KG1 (cell line): ENCODE measurements at regions not wholly inside any gene's neighbourhood (a gene's known extent, or its start where the extent isn't known, plus 50 kb on each side); places are given as distances from the start of the nearest gene placed in this dataset.
"Not testable (repeated sequence)": the region's sequence is repeated elsewhere in the genome, so short reads cannot be mapped to it uniquely, and the experiment has no call there.

Source experiments
- DNase-seq: peaks from one replicate; lab custom pipeline; 2025; lab: John Stamatoyannopoulos, UW

DNA sequence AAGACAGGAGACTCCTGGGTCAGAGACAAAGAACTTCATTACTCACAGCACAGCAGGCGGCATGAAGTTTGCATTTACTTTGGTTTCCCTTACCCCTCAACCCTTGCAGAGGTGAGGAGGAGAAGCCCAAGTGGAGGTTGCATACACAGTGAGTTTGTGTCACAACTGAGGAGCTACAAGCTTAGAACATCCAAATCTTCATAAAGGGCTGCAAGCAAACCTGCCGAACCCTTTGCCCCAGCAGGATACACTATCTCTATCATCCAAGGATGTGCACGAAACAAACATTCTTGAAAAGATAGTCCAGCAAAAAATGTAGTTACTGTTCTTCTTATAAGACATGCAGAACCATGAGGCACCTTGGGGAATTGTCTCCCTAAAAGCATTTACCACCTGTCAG is 493.5 kb downstream of the SETD4 start:
- DNase-seq, result no peak

DNA sequence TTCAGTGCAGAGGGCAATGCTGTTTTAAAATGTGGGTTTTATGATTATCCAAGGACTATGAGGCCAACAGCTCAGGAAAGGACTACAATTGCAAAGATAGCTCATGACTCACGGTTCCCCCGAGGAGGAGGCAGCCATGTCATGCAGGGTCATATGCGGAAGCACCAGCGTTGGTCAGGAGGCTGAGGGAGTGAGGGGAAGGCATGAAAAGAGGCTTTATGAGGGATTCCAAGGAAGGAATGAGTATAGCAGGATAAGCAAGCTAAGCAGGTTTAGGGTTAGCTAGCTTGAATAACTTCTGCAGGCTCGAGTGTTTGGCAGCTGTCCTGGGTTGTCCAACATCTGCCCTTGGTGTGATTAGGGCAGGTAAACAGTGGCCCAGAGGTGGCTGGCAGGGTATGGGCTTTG is 495.1 kb downstream of the SETD4 start:
- DNase-seq, result no peak

GRCh38 chr21:35563885-35564451 is 496.4 kb downstream of the SETD4 start:
- no peak for DNase-seq

GRCh38 chr21:35562876-35563275 is 497.4 kb downstream of the SETD4 start:
- no peak for DNase-seq

GRCh38 chr21:35561116-35561515 is 499.2 kb downstream of the SETD4 start:
- no peak for DNase-seq

- DNase-seq, result no peak
Observed at GRCh38 chr21:35559829-35560225, 500.5 kb downstream of the SETD4 start.

GRCh38 chr21:35559128-35559828 is 501.0 kb downstream of the SETD4 start:
- DNase-seq, result no peak

- DNase-seq, result no peak
Observed at GRCh38 chr21:35556536-35556935, 503.8 kb downstream of the SETD4 start.

- DNase-seq, result not testable (repeated sequence)
Observed at GRCh38 chr21:35552483-35552882, 503.4 kb upstream of the RUNX1 start.

- no peak for DNase-seq
Observed at GRCh38 chr21:35548904-35549615, 500.0 kb upstream of the RUNX1 start.

- DNase-seq, result no peak
Observed at GRCh38 chr21:35547946-35548774, 499.1 kb upstream of the RUNX1 start.

DNA sequence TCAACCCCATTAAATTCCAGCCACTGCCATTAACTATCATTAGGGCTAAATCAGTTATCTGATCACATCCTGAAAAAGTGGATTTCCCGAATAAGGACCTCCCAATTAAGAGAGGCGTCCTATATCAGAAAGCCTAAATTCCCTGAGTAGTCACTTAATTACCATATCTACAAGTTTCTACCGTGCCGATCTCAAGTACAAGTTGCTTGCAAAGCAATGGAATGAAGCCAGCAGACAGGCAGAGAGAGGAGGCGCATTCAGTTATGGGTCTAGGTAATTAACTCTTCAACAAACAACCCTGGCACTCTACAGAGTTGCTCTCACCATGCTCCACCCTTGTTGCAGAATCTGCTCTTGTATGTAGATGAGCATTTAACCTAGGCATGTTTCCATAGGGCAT is 494.6 kb upstream of the RUNX1 start:
- no peak for DNase-seq

DNA sequence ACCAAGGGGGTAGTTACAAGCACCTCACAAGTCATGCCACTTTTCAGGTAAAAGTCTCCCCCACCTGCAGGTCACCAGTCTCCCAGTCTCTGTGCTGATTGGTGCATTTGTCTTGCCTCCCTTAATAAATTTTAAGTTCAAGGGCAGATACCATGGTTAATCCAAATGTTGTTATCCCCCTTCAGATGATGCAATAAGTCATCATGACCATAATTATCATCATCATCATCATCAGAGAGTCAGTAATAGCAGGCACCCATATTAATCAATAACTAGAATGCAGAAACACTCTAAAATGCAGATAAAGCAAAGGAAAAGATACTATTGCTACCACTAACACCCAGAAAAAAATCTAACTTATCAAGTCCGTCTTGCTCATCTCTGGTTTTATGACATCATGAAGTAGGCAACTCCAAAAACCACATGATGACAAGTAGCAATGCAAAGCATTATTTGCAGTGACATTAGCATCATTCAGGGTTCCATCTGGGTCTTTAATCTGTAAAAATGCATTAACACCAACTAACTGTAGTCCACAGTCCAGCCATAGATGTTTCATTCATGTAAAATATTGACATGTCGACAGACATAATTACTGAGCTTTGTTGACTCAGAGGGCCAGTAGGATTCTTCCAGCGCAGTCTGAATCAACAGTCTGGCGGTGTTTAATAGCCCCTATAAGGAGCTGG is 492.0 kb upstream of the RUNX1 start:
- no peak for DNase-seq

- DNase-seq, result no peak
Observed at GRCh38 chr21:35538386-35538785, 489.3 kb upstream of the RUNX1 start.

DNA sequence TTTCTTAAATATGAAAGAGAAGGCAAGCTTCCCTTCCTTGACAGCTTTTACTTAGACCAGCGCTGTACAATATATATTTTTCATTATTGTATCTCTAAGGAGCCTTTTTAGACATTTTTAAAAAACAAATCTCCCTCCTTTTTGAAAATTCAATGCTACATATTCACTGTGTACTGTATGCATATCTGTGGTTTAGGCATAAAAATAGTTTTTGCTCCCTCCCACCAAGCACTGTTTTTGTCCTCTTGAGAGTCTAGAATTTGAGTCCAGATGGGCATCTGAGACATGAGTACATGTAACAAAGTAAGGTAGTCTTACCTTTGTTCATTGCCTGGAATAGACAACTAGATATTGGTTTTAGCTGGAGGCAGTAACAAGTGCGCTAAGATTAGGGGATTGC is 488.5 kb upstream of the RUNX1 start:
- no peak for DNase-seq

DNA sequence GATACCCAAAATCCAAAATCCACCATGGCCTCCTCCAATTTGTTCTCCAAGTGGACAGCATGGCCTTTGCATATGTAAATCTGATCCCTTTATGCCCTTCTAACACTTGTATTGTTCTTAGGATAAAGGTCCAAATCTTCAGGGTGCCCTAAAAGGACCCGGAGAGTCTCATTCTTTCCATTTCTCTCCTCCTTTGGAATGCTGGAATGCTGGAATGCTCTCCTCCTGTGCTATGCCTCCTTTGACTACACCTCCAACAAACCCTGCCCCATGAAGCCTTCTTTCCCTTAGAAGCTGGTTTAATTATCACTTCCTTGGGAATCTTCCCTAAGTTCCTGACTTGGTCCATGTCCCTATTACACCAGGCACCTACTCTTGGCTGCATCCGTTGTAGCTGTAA is 484.8 kb upstream of the RUNX1 start:
- DNase-seq, result no peak

GRCh38 chr21:35530766-35531165 is 481.7 kb upstream of the RUNX1 start:
- DNase-seq, result no peak

- DNase-seq, result no peak
Observed at GRCh38 chr21:35529171-35529863, 480.2 kb upstream of the RUNX1 start.

- DNase-seq, result no peak
Observed at GRCh38 chr21:35528116-35529042, 479.3 kb upstream of the RUNX1 start.

- DNase-seq, result no peak
Observed at GRCh38 chr21:35527358-35527757, 478.3 kb upstream of the RUNX1 start.
